SW 1271 (cell line): ENCODE measurements at regions not wholly inside any gene's neighbourhood (a gene's known extent, or its start where the extent isn't known, plus 50 kb on each side); places are given as distances from the start of the nearest gene placed in this dataset.
"Not testable (repeated sequence)": the region's sequence is repeated elsewhere in the genome, so short reads cannot be mapped to it uniquely, and the experiment has no call there.

ENCODE experiments used
- DNase-seq, 2 experiments: peaks; one replicate each; lab custom pipeline; 2025; lab: John Stamatoyannopoulos, UW

DNA sequence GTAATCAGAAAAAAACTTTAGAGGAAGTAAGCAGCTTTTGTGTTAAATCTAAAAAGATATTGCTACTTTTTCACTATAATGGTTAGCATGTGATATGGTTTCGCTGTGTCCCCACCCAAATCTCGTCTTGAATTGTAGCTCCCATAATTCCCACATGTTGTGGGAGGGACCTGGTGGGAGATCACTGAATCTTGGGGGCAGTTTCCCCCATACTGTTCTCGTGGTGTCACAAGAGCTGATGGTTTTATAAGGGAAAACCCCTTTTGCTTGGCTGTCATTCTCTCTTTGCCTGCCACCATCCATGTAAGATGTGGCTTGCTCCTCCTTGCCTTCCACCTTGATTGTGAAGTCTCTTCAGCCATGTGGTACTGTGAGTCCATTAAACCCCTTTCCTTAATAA lies 117.1 kb downstream of the KCNJ2 start:
- no peak for DNase-seq

DNA sequence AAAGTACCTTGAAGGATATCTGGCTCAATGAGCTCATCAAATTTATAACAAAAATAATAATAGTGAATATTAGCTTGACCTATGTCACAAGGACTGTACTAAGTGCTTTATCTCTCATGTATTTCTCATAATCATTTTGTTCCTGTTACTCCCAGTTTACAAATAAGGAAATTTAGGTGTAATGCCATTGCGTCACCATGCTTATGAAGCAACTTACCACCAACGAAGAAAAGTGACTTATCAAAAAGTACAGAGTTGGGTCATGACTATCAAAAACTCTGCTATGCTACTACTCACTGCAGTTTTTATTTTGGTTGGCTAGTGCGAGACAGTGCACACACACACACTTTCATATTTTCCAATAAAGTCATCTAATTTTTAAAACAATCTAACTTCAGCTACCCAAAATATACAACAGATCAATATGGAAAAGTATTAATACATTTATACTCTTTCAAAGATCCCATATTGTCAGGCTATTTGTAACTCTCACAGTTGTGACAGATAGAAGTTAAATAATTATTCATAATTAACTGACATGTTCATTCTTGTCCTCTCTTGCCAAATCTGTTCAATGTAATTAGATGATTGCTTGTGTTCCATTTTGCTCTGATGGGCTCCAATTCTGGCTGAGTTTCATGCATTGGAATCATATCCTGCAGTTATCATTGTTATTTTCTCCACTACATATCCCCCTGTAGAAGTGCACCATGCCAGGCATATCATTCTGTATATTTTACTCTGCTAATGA lies 119.4 kb downstream of the KCNJ2 start:
- DNase-seq: no peak

DNA sequence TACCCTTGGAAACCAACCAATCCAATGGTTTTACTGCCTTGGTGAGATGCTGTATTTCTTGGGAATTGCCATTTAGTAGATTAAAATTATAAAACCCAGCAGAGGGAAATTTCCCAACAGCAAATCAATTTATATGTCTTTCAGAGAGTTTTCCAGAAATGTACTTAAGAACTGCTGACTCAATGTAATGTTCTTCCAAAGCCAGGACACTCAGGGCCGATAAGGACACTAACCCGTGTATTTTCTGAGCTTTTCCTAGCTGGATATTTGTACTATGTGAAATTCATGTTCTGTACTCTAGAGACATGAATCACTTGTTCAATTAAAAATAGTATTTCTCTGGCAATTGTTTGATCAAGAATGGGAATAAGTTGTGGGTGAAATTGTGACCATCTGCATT lies 121.4 kb downstream of the KCNJ2 start:
- no peak for DNase-seq

DNA sequence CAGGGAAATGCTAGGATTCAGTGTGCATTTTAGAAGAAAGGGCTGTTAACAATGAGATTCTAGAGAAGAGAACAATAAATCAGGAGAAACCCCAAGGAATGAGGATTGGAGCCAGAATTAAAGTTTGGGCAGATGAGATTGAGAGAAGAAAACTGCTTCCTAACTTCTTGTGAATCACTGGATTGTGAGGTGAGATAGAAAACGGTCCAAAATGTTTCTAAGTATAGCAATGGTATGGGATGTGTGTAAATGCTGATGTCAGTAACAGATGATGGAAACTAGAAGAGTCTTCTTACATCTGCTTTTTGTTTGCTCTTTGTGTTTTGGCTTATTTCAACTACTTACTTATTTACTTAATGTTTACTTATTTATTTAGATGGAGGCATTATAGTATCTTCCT lies 123.0 kb downstream of the KCNJ2 start:
- DNase-seq: no peak

DNA sequence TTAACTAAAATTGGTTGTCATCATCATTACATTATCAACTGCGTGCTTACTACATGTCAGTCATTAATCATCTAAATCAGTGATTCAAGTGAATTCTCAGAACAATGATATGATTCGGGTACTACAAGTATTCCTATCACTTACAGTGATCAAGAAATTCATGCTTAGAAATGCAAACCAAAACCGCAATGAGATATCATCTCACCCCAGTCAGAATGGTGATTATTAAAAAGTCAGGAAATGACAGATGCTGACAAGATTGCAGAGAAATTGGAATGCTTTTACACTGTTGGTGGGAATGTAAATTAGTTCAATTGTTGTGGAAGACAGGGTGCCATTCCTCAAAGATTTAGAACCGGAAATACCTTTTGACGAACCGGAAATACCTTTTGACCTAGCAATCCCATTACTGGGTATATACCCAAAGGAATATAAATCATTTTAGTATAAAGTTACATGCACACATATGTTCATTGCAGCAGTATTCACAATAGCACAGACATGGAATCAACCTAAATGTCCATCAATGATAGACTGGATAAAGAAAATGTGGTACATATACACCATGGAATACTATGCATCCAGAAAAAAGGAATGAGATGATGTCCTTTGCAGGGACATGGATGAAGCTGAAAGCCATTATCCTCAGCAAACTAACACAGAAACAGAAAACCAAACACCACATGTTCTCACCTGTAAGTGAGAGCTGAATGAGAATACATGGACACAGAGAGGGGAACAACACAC lies 124.4 kb downstream of the KCNJ2 start:
- DNase-seq: not testable (repeated sequence)

DNA sequence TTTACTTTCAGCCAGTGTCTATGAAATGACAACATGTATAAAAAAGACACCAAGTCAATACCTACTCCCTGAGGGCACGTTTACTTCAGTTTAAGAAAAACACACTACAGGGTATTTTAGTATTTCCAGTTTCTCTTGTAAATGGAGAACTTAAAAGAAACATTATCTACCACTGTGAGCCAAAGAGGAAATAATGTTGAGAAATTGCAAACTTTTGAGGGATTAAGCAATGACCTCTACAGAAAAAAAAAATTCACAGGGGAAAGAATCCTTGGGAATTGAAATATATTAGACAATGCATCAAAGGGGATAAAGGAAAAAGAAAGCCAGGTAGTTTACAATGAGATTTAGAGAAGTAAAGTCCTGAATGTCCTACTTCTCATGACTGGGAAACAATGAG lies 126.0 kb downstream of the KCNJ2 start:
- DNase-seq: no peak

DNA sequence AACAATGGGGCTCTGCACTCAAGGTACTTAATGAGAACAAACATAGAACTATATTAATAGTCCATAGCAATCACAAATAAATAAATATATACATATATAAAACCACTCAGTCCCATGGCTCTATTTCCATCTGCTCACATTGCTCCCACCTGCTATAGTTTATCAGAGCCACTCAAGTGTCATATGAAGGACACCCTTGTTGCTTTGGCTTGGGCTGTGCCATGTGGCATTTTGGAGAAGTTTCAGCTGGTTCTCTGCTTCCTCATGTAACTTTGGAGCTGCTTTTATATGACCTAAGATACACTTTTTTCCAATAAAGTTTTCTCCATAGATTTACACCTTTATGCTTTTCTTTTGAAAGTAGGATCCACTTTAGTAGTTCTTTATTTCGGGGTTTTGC lies 126.4 kb downstream of the KCNJ2 start:
- no peak for DNase-seq

DNA sequence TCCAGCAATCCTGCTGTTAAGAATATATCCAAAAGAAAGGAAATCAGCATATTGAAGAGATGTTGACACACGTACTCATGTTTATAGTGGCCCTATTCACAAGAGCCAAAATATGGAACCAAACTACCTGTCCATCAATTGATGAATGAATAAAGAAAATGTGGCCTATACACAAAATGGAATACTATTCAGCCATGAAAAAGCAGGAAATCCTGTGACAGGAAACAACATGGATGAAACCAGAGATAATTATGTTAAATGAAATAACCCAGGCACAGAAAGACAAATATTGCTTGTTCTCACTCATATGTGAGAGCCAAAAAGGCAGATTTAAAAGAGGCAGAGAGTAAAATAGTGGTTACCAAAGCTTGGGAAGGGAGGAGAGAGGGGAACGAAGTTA lies 127.1 kb downstream of the KCNJ2 start:
- DNase-seq: no peak

DNA sequence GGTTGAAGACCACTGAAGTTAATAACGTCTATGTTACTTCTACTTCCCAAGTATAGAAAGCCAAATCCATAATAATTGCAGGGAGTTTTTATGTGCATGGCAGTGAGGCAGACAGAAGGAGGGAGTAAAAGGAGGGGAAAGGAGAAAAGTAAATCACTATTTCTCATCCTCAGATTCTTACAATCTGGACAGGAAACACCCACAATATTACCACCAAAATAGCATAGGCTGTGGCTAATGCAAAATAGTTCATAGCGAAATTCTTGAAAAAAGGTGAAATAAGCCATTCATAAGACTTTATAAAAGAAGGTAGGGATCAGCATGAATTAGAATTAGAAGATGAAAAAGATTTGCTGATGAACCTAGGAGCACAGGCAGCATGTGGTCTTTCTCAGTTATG lies 128.1 kb downstream of the KCNJ2 start:
- DNase-seq: no peak

DNA sequence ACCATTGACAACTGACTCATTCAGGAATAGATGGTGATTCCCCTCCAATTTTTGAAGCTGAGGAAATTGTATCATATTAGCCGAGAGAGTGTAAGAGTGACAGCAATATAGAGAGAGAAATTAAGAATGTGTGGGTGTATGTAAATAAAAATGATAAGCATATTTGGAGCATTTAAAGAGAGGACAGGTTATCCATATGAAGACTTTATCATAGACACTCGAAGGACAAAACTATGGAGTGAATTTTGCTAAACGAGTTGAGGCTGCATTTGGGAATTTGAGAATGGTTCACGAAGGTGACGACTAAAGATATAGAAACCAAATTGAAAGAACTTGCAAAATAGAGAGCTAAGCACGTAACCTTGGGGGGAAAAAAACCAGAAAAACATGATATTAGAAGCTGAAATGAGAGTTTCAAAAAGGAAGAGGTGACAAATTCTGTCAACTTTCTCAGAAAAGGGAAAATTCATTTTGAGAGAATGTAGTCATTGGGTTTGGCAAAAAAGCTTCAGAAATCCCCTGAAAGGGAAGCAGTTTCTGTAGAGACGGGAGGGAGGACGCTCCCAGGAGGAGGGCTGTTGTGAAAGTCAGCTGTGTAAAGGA lies 129.7 kb downstream of the KCNJ2 start:
- DNase-seq: no peak

DNA sequence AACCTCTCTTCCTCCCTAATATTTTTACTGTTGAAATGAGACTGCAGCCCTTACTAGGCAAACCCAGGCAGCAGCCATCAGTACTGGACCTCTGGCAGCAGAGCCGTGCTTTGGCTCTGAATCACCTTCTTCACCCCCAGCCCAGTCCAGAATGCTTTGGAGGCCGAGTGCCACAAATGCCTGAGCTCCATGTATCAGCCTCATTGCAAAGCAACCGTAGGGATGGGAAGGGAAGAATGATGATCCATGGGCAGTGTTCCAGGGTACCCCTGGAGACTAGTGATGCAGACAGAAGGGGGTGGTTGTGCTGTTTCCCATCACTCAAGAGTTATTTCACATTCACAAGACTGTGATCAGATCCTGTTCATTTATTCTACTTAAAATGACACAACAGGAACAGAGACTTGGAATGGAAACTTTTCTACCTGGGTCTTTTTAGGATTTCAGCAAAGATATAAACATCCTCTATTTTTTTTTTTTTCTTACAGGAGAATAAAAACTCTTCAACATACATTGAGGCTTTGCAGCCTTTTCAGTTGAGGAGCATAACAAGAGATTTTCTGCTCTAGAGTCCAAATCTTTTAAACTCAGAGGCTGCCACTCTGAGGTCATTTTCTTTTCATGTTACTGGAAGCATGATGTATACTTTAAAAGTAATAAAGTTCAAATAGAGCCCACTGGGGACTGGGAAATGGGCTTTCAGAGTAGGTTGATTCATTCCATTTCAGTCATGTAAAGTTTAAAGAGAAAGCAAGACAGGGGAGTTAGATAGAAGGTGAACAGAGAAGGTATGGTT lies 138.3 kb downstream of the KCNJ2 start:
- no peak for DNase-seq

DNA sequence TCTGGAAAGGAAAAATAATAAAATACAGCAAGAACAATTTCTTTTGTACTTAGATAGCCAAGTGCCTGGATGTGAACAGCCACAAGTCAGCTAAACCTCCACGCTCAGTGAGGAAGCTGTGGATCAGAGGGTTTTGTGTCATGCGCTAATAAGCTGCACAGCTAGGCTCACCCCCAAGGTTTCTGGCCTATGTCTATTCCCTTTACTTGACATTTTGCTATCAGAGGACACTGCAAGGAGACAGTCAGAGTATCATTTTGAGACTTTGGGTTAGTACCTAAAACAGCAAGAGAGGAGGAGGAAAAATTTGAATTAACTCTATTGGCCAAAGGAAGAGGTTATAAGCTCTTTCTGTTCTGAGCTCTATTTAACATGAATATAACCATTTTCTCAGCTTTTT lies 139.3 kb downstream of the KCNJ2 start:
- DNase-seq: no peak

DNA sequence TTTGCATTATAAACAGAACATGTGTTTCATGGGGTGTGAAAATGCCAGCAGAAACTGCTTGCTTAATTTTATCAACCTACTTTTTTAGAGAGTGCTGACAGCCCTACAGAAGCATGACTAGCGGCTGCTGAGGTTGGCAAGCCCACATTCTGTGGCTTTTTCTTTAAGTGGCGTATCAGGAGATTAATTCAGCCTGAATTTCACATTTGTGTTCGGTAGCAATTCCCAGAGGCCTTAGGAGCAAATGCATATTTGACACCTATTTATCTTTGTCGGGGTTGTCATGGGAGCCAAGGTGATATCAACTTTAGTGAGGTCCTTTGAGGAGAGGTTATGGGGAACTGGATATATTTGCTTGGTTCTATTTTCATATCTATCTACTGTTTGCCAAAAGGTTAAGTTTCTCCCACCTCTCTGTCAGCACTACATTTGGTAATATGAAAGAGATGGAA lies 140.9 kb downstream of the KCNJ2 start:
- no peak for DNase-seq

DNA sequence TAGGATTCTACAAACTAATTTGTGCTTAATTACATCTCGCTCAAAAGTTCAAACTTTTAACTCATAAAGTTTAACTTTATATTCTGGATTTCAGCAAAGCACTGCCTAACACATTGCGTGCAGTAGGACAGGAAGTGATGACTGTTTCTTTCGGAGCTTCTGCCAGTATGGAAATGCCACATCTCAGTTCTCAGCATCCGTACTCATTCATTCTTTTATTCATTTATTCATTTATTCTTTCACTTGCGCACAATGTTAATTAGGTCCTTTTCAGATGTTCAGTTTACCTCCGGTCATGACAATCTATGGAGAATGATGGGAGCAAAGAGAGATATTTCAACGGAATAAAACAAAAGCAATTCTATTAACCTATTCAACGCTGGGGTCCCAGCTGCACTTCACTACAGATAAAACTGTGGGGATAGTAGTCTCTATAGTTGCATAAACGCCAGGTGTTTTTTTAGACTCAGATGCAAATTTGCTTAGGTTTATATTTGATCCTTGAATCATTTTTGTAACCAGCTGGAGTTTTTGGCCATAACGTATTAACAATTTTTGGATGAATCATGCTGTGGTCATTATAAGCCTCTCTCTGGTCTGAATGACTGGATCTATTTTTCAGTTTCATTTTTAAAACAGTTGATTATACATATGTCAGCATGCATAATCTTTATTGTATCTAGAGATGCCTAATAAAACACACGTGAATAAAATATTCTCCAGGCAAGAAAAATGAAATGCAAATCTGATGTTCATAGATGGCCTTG lies 143.9 kb downstream of the KCNJ2 start:
- DNase-seq: no peak

DNA sequence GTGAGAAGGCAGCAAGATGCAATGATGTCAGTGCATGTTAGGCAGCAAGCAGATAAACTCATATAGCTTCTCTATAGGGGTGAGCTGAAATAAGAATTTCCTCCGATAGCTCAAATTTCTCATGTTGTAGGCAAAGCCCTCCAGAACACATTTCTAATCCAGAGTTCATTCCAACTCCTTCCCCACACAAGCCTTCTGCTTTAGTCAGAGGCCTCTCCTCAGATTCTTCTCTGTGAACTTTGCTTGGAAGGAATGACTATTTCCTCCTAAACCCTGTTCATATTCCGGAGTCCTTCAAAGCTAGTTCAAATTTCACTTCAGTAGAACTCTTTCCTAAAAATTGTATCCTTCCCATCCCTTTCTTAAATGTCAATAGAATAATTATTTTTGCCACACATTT lies 144.8 kb downstream of the KCNJ2 start:
- DNase-seq: no peak

DNA sequence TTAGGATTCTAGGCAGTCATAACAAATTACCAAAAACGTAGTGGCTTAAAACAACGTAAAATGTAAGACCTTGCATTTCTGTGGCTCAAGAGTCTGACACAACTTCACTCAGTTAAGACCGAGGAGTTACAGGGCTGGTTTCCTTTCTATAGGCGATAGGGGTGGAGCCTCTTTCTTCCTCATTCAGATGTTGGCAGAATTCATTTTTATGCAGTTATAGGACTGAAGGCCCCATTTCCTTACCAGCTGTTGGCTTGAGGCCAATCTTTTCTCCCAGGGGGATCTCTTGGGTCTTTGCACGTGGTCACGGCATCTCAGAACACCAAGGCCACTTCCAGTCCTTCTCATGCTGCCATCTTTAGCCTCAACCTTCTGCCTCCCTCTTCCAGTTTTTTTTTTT lies 145.2 kb downstream of the KCNJ2 start:
- DNase-seq: no peak

DNA sequence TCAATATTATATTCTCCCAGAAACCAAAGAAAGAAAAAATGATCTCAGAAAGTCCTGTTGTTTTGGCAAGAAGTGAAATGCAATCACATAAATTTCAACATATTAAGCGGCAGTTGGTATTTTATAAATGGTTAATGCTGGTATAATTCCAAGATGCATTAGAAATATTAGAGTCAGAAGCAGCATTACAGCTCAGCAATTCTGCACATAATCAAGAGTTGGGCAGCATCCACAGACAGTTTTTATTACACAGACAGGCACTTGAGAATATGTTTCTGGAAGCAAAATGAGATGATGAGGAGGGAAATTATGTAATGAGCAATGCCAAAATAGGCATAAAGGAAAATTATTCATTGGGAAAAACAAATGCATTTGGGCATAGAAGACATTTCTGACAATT lies 148.1 kb downstream of the KCNJ2 start:
- DNase-seq: no peak

DNA sequence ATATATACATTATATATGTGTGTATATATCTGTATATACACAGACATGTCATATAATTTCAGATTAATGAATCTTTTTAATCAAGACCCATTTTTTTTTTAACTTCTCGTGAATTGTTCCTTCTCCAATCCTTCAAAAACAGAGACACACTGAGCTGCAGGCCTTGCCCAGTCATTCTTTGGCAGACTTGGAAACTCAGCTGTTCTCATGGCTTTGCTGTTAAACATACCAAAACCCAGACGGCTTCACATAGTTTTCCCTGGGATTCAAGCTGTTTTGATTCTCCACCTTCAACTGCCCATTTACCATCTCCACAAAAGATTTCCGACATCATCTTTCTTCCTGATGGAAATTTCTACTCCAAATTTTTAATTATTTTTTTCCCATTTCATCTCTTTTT lies 148.7 kb downstream of the KCNJ2 start:
- DNase-seq: no peak

DNA sequence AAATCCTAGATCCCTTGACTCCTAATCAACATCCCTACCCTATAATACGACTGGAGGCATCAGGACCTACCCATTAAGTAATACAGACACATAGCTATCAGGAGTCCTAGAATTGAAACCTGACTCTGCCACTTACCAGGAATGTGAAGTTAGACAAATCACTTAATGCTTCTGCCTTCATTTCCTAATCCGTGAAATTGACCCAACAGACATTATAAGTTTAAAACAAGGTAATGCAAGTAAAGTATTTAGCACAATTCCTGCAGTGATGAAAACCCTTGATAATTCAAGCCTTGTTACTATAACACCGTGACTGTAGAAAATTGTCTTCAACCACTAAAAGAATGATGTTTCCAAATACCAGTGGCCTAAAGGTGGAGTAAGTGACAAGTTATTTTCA lies 150.2 kb downstream of the KCNJ2 start:
- no peak for DNase-seq

DNA sequence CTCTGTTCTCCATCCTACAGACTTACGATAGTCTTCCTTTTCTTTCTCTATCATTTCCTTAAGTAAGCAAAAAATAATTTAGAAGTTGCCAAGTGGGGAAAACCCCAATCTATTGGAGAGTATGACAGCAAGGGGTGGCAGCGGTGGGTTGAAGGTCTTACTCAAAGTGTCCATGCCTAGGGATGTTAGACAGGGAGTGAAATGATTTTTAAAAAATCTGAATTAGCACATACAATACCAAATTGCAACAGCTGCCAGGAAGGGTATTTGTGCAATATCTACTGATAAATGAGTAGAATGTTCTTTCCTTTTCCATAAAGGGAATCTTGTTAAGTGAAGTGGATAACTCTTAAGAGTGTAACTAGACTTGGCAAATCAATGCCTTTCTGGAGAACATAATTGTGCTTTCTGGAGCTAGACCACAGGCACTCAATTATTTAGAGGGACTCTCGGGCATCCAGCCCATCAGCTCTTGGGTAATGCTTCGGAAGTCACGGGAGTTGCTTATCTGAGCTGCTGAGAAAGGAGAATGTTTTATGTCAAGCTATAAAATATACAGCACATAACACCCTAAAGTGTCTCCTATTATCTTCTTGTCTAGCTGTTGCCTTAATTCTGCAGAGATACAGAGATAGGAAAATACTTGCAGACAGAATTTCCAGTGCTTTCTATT lies 151.5 kb downstream of the KCNJ2 start:
- DNase-seq: no peak

DNA sequence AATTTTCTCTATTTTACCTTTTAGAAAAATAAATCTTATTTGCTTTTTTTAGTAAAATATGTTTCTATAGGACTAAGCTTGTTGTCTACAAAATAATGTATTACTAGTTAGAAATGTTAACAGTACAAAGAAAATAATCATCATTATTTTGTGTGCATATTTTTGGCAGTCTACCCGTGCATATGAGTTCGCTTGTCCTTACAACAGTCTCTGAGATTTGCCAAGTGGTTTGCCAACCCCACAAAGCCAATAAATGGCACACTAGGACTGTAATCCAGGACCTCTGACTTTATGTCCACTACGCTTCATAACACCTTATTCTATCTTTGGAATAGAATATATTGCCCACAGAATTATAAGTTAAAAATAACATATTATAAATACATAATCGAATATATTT lies 152.0 kb downstream of the KCNJ2 start:
- no peak for DNase-seq
